Astrocyte (in vitro differentiated cells and primary cell): ENCODE measurements at regions not wholly inside any gene's neighbourhood (a gene's known extent, or its start where the extent isn't known, plus 50 kb on each side); places are given as distances from the start of the nearest gene placed in this dataset.

ENCODE experiments used
- DNase-seq: peaks from one replicate; pipeline ENCODE4 v3.0.0-alpha.2; 2010; ENCODE audit warnings: low read depth
- FAIRE-seq: peaks from 2 replicates; lab custom pipeline; 2011; peaks lifted over from hg19 to GRCh38; lab: Jason Lieb, UNC
- H2AFZ ChIP-seq: 2 replicates; pipeline ENCODE4 v1.6.0; 2012; ENCODE audit warnings: low read depth, low read length, inconsistent platforms
- H3K27ac ChIP-seq: 2 replicates; pipeline ENCODE4 v1.5.1; 2011; ENCODE audit warnings: low read depth, low read length, inconsistent platforms
- H3K27me3 ChIP-seq: 2 replicates; pipeline ENCODE4 v1.6.0; 2011; ENCODE audit warnings: low read length, inconsistent platforms; ENCODE audit not compliant: insufficient read depth
- H3K36me3 ChIP-seq: 2 replicates; pipeline ENCODE4 v1.5.1; 2011; ENCODE audit warnings: low read length, inconsistent platforms; ENCODE audit not compliant: insufficient read depth
- H3K4me1 ChIP-seq: 2 replicates; pipeline ENCODE4 v1.5.1; 2011; ENCODE audit warnings: low read length, inconsistent platforms; ENCODE audit not compliant: insufficient read depth
- H3K4me2 ChIP-seq: 2 replicates; pipeline ENCODE4 v1.6.0; 2012; ENCODE audit warnings: low read length, inconsistent platforms
- H3K4me3 ChIP-seq: 2 replicates; pipeline ENCODE4 v1.5.1; 2011; ENCODE audit warnings: low read depth, mild to moderate bottlenecking, low read length, inconsistent platforms; ENCODE audit not compliant: insufficient read depth
- H3K79me2 ChIP-seq: 2 replicates; pipeline ENCODE4 v1.6.0; 2012; ENCODE audit warnings: mild to moderate bottlenecking, low read length, inconsistent platforms; ENCODE audit not compliant: insufficient read depth
- H3K9ac ChIP-seq: 2 replicates; pipeline ENCODE4 v1.6.0; 2012; ENCODE audit warnings: mild to moderate bottlenecking, low read length, inconsistent platforms
- H3K9me3 ChIP-seq: 2 replicates; pipeline ENCODE4 v1.5.1; 2012; ENCODE audit warnings: low read depth, mild to moderate bottlenecking, low read length, inconsistent platforms; ENCODE audit not compliant: insufficient read depth
- H4K20me1 ChIP-seq: 2 replicates; pipeline ENCODE4 v1.6.0; 2012; ENCODE audit warnings: low read length, inconsistent platforms; ENCODE audit not compliant: insufficient read depth
- H3K27ac Mint-ChIP-seq: one replicate; pipeline ENCODE4 v1.8.0; 2021; ENCODE audit warnings: mild to moderate bottlenecking, mixed read lengths; ENCODE audit not compliant: unreplicated experiment
- H3K27me3 Mint-ChIP-seq: one replicate; pipeline ENCODE4 v1.8.0; 2021; ENCODE audit warnings: low read depth, mixed read lengths; ENCODE audit not compliant: unreplicated experiment
- H3K36me3 Mint-ChIP-seq: one replicate; pipeline ENCODE4 v1.8.0; 2021; ENCODE audit warnings: low read depth, mixed read lengths; ENCODE audit not compliant: unreplicated experiment
- H3K4me1 Mint-ChIP-seq: one replicate; pipeline ENCODE4 v1.8.0; 2021; ENCODE audit warnings: low read depth, mixed read lengths; ENCODE audit not compliant: unreplicated experiment
- H3K4me3 Mint-ChIP-seq: one replicate; pipeline ENCODE4 v1.8.0; 2021; ENCODE audit warnings: mild to moderate bottlenecking, moderate library complexity, mixed read lengths; ENCODE audit not compliant: unreplicated experiment
- H3K9me3 Mint-ChIP-seq: one replicate; pipeline ENCODE4 v1.8.0; 2021; ENCODE audit warnings: mild to moderate bottlenecking, mixed read lengths; ENCODE audit not compliant: unreplicated experiment
- CTCF ChIP-seq: IDR thresholded peaks from 2 replicates; pipeline ENCODE4 v1.5.1; 2011; ENCODE audit warnings: low read depth, mild to moderate bottlenecking, inconsistent platforms, low read length, moderate library complexity; ENCODE audit not compliant: insufficient read depth
- EZH2 ChIP-seq: IDR thresholded peaks from 2 replicates; pipeline ENCODE4 v1.6.1; 2012; ENCODE audit warnings: mild to moderate bottlenecking, low read length, inconsistent platforms; ENCODE audit not compliant: insufficient read depth

GRCh38 chr21:43287111-43287760, 118.4 kb downstream of the CRYAA start:
- Histone ChIP-seq H3K4me1 (no peaks in the 10 kb centered on the region), H2AFZ (no peak overlapping the region), H4K20me1 (no peaks in the 10 kb centered on the region), H3K79me2 (no peaks in the 10 kb centered on the region), H3K36me3 (no peaks in the 10 kb centered on the region), H3K4me2 (no peak overlapping the region), H3K27me3 (no peaks in the 10 kb centered on the region), H3K27ac (no peak overlapping the region), H3K9me3 (no peaks in the 10 kb centered on the region), H3K4me3 (no peak overlapping the region), H3K9ac (no peak overlapping the region)
- H3K9me3 Mint-ChIP-seq: peaks cover 2% of the 10 kb centered on the region
- H3K27me3 Mint-ChIP-seq: no peaks in the 10 kb centered on the region
- H3K4me1 Mint-ChIP-seq: peaks cover 10% of the 10 kb centered on the region
- DNase-seq (no peak), FAIRE-seq (no peak)
- no peak overlapping the region for H3K4me3 Mint-ChIP-seq
- no peak overlapping the region for H3K27ac Mint-ChIP-seq
- no peak for TF ChIP-seq EZH2
- TF ChIP-seq CTCF: no peak
- no peaks in the 10 kb centered on the region for H3K36me3 Mint-ChIP-seq

- peaks cover 10% of the 10 kb centered on the region for H3K4me1 Mint-ChIP-seq
- TF ChIP-seq EZH2: no peak
- no peak for TF ChIP-seq CTCF
- H3K27ac Mint-ChIP-seq: no peak overlapping the region
- Histone ChIP-seq H2AFZ (no peak overlapping the region), H3K9ac (no peak overlapping the region), H3K36me3 (no peaks in the 10 kb centered on the region), H3K9me3 (no peaks in the 10 kb centered on the region), H3K4me3 (no peak overlapping the region), H3K4me2 (no peak overlapping the region), H3K27me3 (no peaks in the 10 kb centered on the region), H3K4me1 (no peaks in the 10 kb centered on the region), H3K27ac (no peak overlapping the region), H3K79me2 (no peaks in the 10 kb centered on the region), H4K20me1 (no peaks in the 10 kb centered on the region)
- H3K36me3 Mint-ChIP-seq: no peaks in the 10 kb centered on the region
- peaks cover 2% of the 10 kb centered on the region for H3K9me3 Mint-ChIP-seq
- H3K4me3 Mint-ChIP-seq: no peak overlapping the region
- FAIRE-seq (no peak), DNase-seq (no peak)
- H3K27me3 Mint-ChIP-seq: peaks cover 3% of the 10 kb centered on the region
Observed at GRCh38 chr21:43286196-43286595, 117.4 kb downstream of the CRYAA start.

GRCh38 chr21:43284700-43285099, 115.9 kb downstream of the CRYAA start:
- DNase-seq: no peak
- Histone ChIP-seq H3K27me3 (no peaks in the 10 kb centered on the region), H3K9me3 (no peaks in the 10 kb centered on the region), H3K27ac (no peak overlapping the region), H2AFZ (no peak overlapping the region), H3K9ac (no peak overlapping the region), H3K4me2 (no peak overlapping the region), H3K79me2 (no peaks in the 10 kb centered on the region), H3K4me3 (no peak overlapping the region), H3K36me3 (no peaks in the 10 kb centered on the region), H4K20me1 (no peaks in the 10 kb centered on the region), H3K4me1 (no peaks in the 10 kb centered on the region)
- no peak for FAIRE-seq
- no peak for TF ChIP-seq EZH2
- TF ChIP-seq CTCF: no peak
- peaks cover 10% of the 10 kb centered on the region for H3K4me1 Mint-ChIP-seq
- H3K27ac Mint-ChIP-seq: no peak overlapping the region
- H3K9me3 Mint-ChIP-seq: peaks cover 2% of the 10 kb centered on the region
- H3K36me3 Mint-ChIP-seq: no peaks in the 10 kb centered on the region
- H3K4me3 Mint-ChIP-seq: no peak overlapping the region
- peaks cover 3% of the 10 kb centered on the region for H3K27me3 Mint-ChIP-seq
